ENCODE measurements at regions not wholly inside any gene's neighbourhood (a gene's known extent, or its start where the extent isn't known, plus 50 kb on each side); places are given as distances from the start of the nearest gene placed in this dataset.

DNA sequence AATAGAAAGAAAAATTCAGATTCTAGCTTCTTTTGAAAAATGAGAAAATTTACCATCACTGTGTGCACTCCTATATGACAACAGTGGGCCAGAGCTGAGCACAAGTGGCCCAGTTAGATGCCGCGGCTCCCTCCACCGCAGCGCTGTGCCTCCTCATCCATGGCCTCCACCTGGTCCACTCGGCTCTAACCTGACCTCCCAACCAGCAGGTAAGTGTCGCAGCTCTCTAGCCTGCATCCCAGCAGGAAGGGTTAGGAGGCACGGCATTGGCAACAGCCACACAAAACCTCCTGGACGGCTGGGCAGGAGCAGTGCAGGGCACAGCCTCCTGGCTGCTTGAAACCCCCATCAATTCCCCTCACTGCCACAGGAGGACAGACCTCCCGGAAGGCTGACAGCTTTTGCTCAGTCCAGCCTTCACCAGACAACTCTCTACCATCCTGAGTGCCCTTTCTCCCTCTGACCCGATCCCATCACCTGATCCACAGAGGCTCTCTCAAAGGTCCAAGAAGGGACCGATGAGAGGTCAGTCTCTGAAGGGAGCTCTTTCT is 76.1 kb downstream of the RPL27A start:
- TF ChIP-seq, protein P1, sequence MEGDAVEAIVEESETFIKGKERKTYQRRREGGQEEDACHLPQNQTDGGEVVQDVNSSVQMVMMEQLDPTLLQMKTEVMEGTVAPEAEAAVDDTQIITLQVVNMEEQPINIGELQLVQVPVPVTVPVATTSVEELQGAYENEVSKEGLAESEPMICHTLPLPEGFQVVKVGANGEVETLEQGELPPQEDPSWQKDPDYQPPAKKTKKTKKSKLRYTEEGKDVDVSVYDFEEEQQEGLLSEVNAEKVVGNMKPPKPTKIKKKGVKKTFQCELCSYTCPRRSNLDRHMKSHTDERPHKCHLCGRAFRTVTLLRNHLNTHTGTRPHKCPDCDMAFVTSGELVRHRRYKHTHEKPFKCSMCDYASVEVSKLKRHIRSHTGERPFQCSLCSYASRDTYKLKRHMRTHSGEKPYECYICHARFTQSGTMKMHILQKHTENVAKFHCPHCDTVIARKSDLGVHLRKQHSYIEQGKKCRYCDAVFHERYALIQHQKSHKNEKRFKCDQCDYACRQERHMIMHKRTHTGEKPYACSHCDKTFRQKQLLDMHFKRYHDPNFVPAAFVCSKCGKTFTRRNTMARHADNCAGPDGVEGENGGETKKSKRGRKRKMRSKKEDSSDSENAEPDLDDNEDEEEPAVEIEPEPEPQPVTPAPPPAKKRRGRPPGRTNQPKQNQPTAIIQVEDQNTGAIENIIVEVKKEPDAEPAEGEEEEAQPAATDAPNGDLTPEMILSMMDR (IDR thresholded peaks at IDR 0.05), result no peak
- TF ChIP-seq POLR2A (IDR thresholded peaks at IDR 0.05), result no peak
